ENCODE measurements at regions not wholly inside any gene's neighbourhood (a gene's known extent, or its start where the extent isn't known, plus 50 kb on each side); places are given as distances from the start of the nearest gene placed in this dataset.

DNA sequence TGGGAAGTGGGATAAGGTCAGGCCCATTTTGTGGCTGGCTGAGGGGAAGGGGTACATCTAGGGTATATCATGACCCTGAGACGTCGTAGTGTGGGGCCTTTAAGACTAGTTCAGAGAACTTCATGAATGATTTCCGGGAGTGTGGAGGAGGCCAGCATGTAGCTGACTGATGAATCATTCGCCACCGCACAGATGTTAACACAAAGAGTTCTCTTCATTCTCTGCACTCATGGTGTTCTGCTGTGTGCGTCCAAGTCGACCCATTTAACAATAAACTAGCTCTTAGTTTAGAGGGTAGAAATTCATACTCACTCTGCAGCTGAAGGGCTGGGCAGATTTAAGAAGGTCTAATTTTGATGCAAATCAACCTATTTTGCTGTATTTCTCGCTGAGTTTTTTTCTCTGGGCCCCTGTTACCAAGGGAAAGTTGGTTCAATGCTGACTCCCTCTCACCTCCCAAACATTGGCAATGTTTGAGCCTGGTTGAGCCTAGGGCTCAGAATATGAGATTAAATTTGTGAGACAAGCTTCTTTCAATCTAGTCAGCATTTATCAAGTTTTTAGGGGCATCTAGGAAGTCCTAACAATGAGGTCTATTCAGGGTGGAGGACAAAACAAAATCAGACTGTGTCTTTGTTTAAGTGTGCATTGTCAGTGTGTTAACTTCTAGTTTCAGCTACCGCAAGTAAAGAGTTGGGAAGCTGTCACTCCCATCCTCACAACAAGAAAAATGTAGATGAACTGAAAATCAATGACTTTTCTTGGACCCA, 106.8 kb upstream of the CBLN4 start:
- TF ChIP-seq, protein P1, sequence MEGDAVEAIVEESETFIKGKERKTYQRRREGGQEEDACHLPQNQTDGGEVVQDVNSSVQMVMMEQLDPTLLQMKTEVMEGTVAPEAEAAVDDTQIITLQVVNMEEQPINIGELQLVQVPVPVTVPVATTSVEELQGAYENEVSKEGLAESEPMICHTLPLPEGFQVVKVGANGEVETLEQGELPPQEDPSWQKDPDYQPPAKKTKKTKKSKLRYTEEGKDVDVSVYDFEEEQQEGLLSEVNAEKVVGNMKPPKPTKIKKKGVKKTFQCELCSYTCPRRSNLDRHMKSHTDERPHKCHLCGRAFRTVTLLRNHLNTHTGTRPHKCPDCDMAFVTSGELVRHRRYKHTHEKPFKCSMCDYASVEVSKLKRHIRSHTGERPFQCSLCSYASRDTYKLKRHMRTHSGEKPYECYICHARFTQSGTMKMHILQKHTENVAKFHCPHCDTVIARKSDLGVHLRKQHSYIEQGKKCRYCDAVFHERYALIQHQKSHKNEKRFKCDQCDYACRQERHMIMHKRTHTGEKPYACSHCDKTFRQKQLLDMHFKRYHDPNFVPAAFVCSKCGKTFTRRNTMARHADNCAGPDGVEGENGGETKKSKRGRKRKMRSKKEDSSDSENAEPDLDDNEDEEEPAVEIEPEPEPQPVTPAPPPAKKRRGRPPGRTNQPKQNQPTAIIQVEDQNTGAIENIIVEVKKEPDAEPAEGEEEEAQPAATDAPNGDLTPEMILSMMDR (IDR thresholded peaks at IDR 0.05) = no peak
- TF ChIP-seq POLR2A (IDR thresholded peaks at IDR 0.05) = no peak

Data from body of pancreas (tissue), 4 donors.